Astrocyte (in vitro differentiated cells and primary cell): ENCODE measurements at regions not wholly inside any gene's neighbourhood (a gene's known extent, or its start where the extent isn't known, plus 50 kb on each side); places are given as distances from the start of the nearest gene placed in this dataset.

Experiments
- DNase-seq: peaks from one replicate; pipeline ENCODE4 v3.0.0-alpha.2; 2010; ENCODE audit warnings: low read depth
- FAIRE-seq: peaks from 2 replicates; lab custom pipeline; 2011; peaks lifted over from hg19 to GRCh38; lab: Jason Lieb, UNC
- H2AFZ ChIP-seq: 2 replicates; pipeline ENCODE4 v1.6.0; 2012; ENCODE audit warnings: low read depth, low read length, inconsistent platforms
- H3K27ac ChIP-seq: 2 replicates; pipeline ENCODE4 v1.5.1; 2011; ENCODE audit warnings: low read depth, low read length, inconsistent platforms
- H3K27me3 ChIP-seq: 2 replicates; pipeline ENCODE4 v1.6.0; 2011; ENCODE audit warnings: low read length, inconsistent platforms; ENCODE audit not compliant: insufficient read depth
- H3K36me3 ChIP-seq: 2 replicates; pipeline ENCODE4 v1.5.1; 2011; ENCODE audit warnings: low read length, inconsistent platforms; ENCODE audit not compliant: insufficient read depth
- H3K4me1 ChIP-seq: 2 replicates; pipeline ENCODE4 v1.5.1; 2011; ENCODE audit warnings: low read length, inconsistent platforms; ENCODE audit not compliant: insufficient read depth
- H3K4me2 ChIP-seq: 2 replicates; pipeline ENCODE4 v1.6.0; 2012; ENCODE audit warnings: low read length, inconsistent platforms
- H3K4me3 ChIP-seq: 2 replicates; pipeline ENCODE4 v1.5.1; 2011; ENCODE audit warnings: low read depth, mild to moderate bottlenecking, low read length, inconsistent platforms; ENCODE audit not compliant: insufficient read depth
- H3K79me2 ChIP-seq: 2 replicates; pipeline ENCODE4 v1.6.0; 2012; ENCODE audit warnings: mild to moderate bottlenecking, low read length, inconsistent platforms; ENCODE audit not compliant: insufficient read depth
- H3K9ac ChIP-seq: 2 replicates; pipeline ENCODE4 v1.6.0; 2012; ENCODE audit warnings: mild to moderate bottlenecking, low read length, inconsistent platforms
- H3K9me3 ChIP-seq: 2 replicates; pipeline ENCODE4 v1.5.1; 2012; ENCODE audit warnings: low read depth, mild to moderate bottlenecking, low read length, inconsistent platforms; ENCODE audit not compliant: insufficient read depth
- H4K20me1 ChIP-seq: 2 replicates; pipeline ENCODE4 v1.6.0; 2012; ENCODE audit warnings: low read length, inconsistent platforms; ENCODE audit not compliant: insufficient read depth
- H3K27ac Mint-ChIP-seq: one replicate; pipeline ENCODE4 v1.8.0; 2021; ENCODE audit warnings: mild to moderate bottlenecking, mixed read lengths; ENCODE audit not compliant: unreplicated experiment
- H3K27me3 Mint-ChIP-seq: one replicate; pipeline ENCODE4 v1.8.0; 2021; ENCODE audit warnings: low read depth, mixed read lengths; ENCODE audit not compliant: unreplicated experiment
- H3K36me3 Mint-ChIP-seq: one replicate; pipeline ENCODE4 v1.8.0; 2021; ENCODE audit warnings: low read depth, mixed read lengths; ENCODE audit not compliant: unreplicated experiment
- H3K4me1 Mint-ChIP-seq: one replicate; pipeline ENCODE4 v1.8.0; 2021; ENCODE audit warnings: low read depth, mixed read lengths; ENCODE audit not compliant: unreplicated experiment
- H3K4me3 Mint-ChIP-seq: one replicate; pipeline ENCODE4 v1.8.0; 2021; ENCODE audit warnings: mild to moderate bottlenecking, moderate library complexity, mixed read lengths; ENCODE audit not compliant: unreplicated experiment
- H3K9me3 Mint-ChIP-seq: one replicate; pipeline ENCODE4 v1.8.0; 2021; ENCODE audit warnings: mild to moderate bottlenecking, mixed read lengths; ENCODE audit not compliant: unreplicated experiment
- CTCF ChIP-seq: IDR thresholded peaks from 2 replicates; pipeline ENCODE4 v1.5.1; 2011; ENCODE audit warnings: low read depth, mild to moderate bottlenecking, inconsistent platforms, low read length, moderate library complexity; ENCODE audit not compliant: insufficient read depth
- EZH2 ChIP-seq: IDR thresholded peaks from 2 replicates; pipeline ENCODE4 v1.6.1; 2012; ENCODE audit warnings: mild to moderate bottlenecking, low read length, inconsistent platforms; ENCODE audit not compliant: insufficient read depth

- H3K4me3 Mint-ChIP-seq: no peak overlapping the region
- H3K4me3 ChIP-seq: no peak overlapping the region
- H2AFZ ChIP-seq: no peak overlapping the region
- H3K4me2 ChIP-seq: no peak overlapping the region
- H3K36me3 Mint-ChIP-seq: no peaks in the 10 kb centered on the region
- DNase-seq: no peak
- H4K20me1 ChIP-seq: no peaks in the 10 kb centered on the region
- H3K27ac Mint-ChIP-seq: no peak overlapping the region
- H3K4me1 ChIP-seq: no peaks in the 10 kb centered on the region
- H3K27ac ChIP-seq: no peak overlapping the region
- H3K9me3 Mint-ChIP-seq: no peaks in the 10 kb centered on the region
- H3K9ac ChIP-seq: no peak overlapping the region
- H3K79me2 ChIP-seq: no peaks in the 10 kb centered on the region
- no peaks in the 10 kb centered on the region for H3K27me3 ChIP-seq
- H3K4me1 Mint-ChIP-seq: no peaks in the 10 kb centered on the region
- H3K27me3 Mint-ChIP-seq: no peaks in the 10 kb centered on the region
- no peak for TF ChIP-seq CTCF
- no peak for TF ChIP-seq EZH2
- H3K9me3 ChIP-seq: no peaks in the 10 kb centered on the region
- no peaks in the 10 kb centered on the region for H3K36me3 ChIP-seq
- FAIRE-seq: no peak
Observed at GRCh38 chr9:30012622-30013021, 2371.8 kb upstream of the ACO1 start.

GRCh38 chr9:30015073-30015472, 2369.4 kb upstream of the ACO1 start:
- Histone ChIP-seq H3K4me3 (no peak overlapping the region), H3K4me1 (no peaks in the 10 kb centered on the region), H3K9ac (no peak overlapping the region), H3K27me3 (no peaks in the 10 kb centered on the region), H3K4me2 (no peak overlapping the region), H4K20me1 (no peaks in the 10 kb centered on the region), H3K9me3 (no peaks in the 10 kb centered on the region), H3K27ac (no peak overlapping the region), H3K79me2 (no peaks in the 10 kb centered on the region), H2AFZ (no peak overlapping the region), H3K36me3 (no peaks in the 10 kb centered on the region)
- H3K4me1 Mint-ChIP-seq: no peaks in the 10 kb centered on the region
- TF ChIP-seq CTCF (no peak), EZH2 (no peak)
- no peak overlapping the region for H3K27ac Mint-ChIP-seq
- no peak overlapping the region for H3K4me3 Mint-ChIP-seq
- FAIRE-seq (no peak), DNase-seq (no peak)
- H3K36me3 Mint-ChIP-seq: no peaks in the 10 kb centered on the region
- no peaks in the 10 kb centered on the region for H3K9me3 Mint-ChIP-seq
- no peaks in the 10 kb centered on the region for H3K27me3 Mint-ChIP-seq

GRCh38 chr9:30020161-30020560, 2364.3 kb upstream of the ACO1 start:
- FAIRE-seq: no peak
- TF ChIP-seq CTCF (no peak), EZH2 (no peak)

More at GRCh38 chr9:30020161-30020560, 2364.3 kb upstream of the ACO1 start:
- no peaks in the 10 kb centered on the region for H3K9me3 Mint-ChIP-seq
- H3K9me3 ChIP-seq: no peaks in the 10 kb centered on the region
- H2AFZ ChIP-seq: no peak overlapping the region
- H3K27ac ChIP-seq: no peak overlapping the region
- no peaks in the 10 kb centered on the region for H4K20me1 ChIP-seq
- no peak overlapping the region for H3K4me3 ChIP-seq
- no peak overlapping the region for H3K4me3 Mint-ChIP-seq
- no peaks in the 10 kb centered on the region for H3K27me3 ChIP-seq
- DNase-seq: no peak
- H3K4me1 Mint-ChIP-seq: no peaks in the 10 kb centered on the region
- no peaks in the 10 kb centered on the region for H3K79me2 ChIP-seq
- H3K4me2 ChIP-seq: no peak overlapping the region
- H3K27me3 Mint-ChIP-seq: no peaks in the 10 kb centered on the region
- H3K4me1 ChIP-seq: no peaks in the 10 kb centered on the region
- H3K9ac ChIP-seq: no peak overlapping the region
- H3K36me3 Mint-ChIP-seq: no peaks in the 10 kb centered on the region
- no peaks in the 10 kb centered on the region for H3K36me3 ChIP-seq
- H3K27ac Mint-ChIP-seq: no peak overlapping the region
